Mammary epithelial cell (primary cell): ENCODE measurements at regions not wholly inside any gene's neighbourhood (a gene's known extent, or its start where the extent isn't known, plus 50 kb on each side); places are given as distances from the start of the nearest gene placed in this dataset.

Source experiments
- EZH2 ChIP-seq: IDR thresholded peaks from 2 replicates; pipeline ENCODE4 v1.6.1; 2012; ENCODE audit warnings: low read length, inconsistent platforms, borderline replicate concordance
- TF ChIP-seq, protein P1 (sequence below), 2 donors: IDR thresholded peaks in 1 of 2; conservative IDR thresholded peaks in 1 of 2; 2 replicates each; pipeline ENCODE4 v1.5.1; 2011 to 2012; ENCODE audit warnings: inconsistent platforms in 2 of 2, low read length in 2 of 2, mild to moderate bottlenecking in 2 of 2, control low read depth in 1 of 2, low read depth in 1 of 2; ENCODE audit not compliant: insufficient read depth in 1 of 2; ENCODE audit errors: extremely low read depth in 1 of 2

DNA sequence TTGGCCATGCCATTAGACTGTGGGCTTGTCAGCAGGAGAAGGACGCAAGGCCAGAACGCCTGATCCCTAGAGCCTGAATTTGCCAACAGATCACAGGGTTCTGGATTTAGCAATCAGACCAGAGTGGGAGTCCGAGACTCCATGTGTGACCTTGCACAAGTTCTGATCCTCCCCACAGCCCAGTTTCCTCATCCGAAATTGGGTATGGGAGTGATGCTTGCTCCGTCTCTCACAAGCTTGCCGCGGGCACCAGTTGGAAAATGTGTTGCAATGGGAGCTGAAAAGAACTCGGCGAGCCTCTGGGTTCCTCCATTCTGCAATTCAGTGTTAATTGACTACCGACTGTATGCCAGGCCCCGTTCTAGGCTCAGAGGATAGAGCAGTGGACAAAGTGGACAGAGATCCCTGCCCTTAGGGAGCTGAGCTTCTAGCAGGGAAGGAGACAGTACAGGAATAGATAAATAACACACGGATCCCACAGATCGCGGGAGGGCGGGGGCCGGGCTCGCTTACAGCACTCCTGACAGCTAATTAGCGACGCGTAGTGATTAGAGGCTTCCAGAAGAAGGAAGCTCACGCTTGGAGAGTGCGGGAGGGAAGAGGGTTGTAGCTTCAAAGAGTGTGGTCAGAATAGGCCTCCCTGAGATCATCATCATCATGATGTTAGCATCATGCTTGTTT lies 150.4 kb upstream of the CIBAR2 start:
- TF ChIP-seq, protein P1, sequence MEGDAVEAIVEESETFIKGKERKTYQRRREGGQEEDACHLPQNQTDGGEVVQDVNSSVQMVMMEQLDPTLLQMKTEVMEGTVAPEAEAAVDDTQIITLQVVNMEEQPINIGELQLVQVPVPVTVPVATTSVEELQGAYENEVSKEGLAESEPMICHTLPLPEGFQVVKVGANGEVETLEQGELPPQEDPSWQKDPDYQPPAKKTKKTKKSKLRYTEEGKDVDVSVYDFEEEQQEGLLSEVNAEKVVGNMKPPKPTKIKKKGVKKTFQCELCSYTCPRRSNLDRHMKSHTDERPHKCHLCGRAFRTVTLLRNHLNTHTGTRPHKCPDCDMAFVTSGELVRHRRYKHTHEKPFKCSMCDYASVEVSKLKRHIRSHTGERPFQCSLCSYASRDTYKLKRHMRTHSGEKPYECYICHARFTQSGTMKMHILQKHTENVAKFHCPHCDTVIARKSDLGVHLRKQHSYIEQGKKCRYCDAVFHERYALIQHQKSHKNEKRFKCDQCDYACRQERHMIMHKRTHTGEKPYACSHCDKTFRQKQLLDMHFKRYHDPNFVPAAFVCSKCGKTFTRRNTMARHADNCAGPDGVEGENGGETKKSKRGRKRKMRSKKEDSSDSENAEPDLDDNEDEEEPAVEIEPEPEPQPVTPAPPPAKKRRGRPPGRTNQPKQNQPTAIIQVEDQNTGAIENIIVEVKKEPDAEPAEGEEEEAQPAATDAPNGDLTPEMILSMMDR (conservative IDR thresholded peaks at IDR 0.05 in 1 of 2, IDR thresholded peaks at IDR 0.05 in 1 of 2; ENCODE audit: extremely low read depth in 1 of 2, insufficient read depth in 1 of 2, low read depth in 1 of 2, low read length in 2 of 2) = no peak
- TF ChIP-seq EZH2 = no peak
